Sigmoid colon (tissue), 4 donors: ENCODE measurements at regions not wholly inside any gene's neighbourhood (a gene's known extent, or its start where the extent isn't known, plus 50 kb on each side); places are given as distances from the start of the nearest gene placed in this dataset.

Experiments
- EP300 ChIP-seq, 4 donors: sonication (generic); formaldehyde crosslinking; IDR thresholded peaks; one replicate each; pipeline ENCODE4 v1.6.1; 2017; ENCODE audit warnings: antibody characterized with exemption in 4 of 4
- POLR2A ChIP-seq, 2 donors: fragments of 450-650 bp; IDR thresholded peaks; one replicate each; pipeline ENCODE4 v1.6.1; 2016; ENCODE audit warnings: antibody characterized with exemption in 2 of 2, mild to moderate bottlenecking in 2 of 2, moderate library complexity in 2 of 2
- POLR2AphosphoS5 ChIP-seq, 4 donors: sonication (generic); formaldehyde crosslinking; IDR thresholded peaks; one replicate each; pipeline ENCODE4 v1.6.1; 2017; ENCODE audit warnings: antibody characterized with exemption in 4 of 4
- TF ChIP-seq, protein P1 (sequence below), 4 experiments: fragments of 450-650 bp in 3 of 4; fragments of 200-600 bp in 1 of 4; IDR thresholded peaks; one replicate each; pipeline ENCODE4 v1.5.1; 2016 to 2019; ENCODE audit warnings: antibody characterized with exemption in 4 of 4, mild to moderate bottlenecking in 3 of 4, moderate library complexity in 2 of 4

DNA sequence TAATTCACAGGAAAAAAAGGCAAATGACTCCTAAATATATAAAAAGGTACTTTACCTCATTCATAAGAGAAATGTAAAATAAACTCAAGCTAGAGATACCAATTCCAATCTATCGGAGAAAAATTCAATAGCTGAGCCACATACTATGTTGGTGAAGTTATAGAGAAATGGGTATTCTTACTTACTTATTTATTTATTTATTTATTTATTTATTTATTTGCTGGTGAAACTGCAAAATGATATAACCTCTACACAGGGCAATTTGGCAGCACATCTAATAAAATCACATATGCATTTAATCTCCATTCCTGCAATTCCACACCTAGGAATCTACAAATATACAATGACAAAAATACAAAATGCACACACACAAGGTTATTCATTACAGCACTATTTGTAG is 117.5 kb upstream of the TMEM168 start:
- TF ChIP-seq POLR2A (IDR thresholded peaks at IDR 0.05) (no peak), EP300 (IDR thresholded peaks at IDR 0.05) (no peak), POLR2AphosphoS5 (IDR thresholded peaks at IDR 0.05) (no peak)
- TF ChIP-seq, protein P1, sequence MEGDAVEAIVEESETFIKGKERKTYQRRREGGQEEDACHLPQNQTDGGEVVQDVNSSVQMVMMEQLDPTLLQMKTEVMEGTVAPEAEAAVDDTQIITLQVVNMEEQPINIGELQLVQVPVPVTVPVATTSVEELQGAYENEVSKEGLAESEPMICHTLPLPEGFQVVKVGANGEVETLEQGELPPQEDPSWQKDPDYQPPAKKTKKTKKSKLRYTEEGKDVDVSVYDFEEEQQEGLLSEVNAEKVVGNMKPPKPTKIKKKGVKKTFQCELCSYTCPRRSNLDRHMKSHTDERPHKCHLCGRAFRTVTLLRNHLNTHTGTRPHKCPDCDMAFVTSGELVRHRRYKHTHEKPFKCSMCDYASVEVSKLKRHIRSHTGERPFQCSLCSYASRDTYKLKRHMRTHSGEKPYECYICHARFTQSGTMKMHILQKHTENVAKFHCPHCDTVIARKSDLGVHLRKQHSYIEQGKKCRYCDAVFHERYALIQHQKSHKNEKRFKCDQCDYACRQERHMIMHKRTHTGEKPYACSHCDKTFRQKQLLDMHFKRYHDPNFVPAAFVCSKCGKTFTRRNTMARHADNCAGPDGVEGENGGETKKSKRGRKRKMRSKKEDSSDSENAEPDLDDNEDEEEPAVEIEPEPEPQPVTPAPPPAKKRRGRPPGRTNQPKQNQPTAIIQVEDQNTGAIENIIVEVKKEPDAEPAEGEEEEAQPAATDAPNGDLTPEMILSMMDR (IDR thresholded peaks at IDR 0.05), result no peak
